ENCODE measurements at regions not wholly inside any gene's neighbourhood (a gene's known extent, or its start where the extent isn't known, plus 50 kb on each side); places are given as distances from the start of the nearest gene placed in this dataset.

DNA sequence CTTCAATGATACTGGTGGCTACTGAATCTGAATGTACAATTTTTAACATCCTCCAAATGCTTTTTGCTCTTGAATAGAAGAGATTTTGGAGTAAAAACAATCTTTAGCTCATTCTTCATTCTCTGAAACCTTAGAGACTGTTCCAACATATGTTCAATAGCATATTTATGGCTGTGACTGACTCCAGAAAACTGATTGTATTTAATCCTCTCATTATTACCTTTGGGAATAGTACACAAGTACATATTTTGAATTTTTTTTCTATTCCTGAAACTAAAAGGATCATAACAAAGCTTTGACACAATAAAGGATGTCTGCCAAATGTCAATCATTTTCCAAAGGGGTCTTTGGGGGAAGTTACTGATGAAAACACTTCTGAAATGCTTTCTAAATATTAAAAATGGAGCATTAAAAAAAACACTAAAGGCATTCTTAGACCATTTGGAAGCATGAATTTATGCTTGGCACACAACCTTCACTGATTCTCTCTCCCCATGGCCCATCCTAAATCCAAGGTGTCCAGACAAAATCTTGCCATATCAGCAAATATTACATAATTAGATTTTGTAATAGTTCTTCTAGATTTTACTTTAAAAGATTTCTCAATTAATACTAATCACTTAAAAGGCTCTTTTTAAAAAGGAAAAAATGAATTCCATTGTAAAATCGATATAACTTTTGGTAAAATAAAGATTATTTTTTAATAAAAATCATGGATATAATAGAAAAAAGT lies 936.8 kb downstream of the EPHA3 start:
- H3K4me3 ChIP-seq (IDR thresholded peaks at IDR 0.05; ENCODE audit: insufficient read depth, low read depth, low read length) = no peak overlapping the region
- no peak overlapping the region for H3K4me2 ChIP-seq
- H3K9ac ChIP-seq = no peak overlapping the region
- no peaks in the 10 kb centered on the region for H3K79me2 ChIP-seq (ENCODE audit: insufficient read depth, low read depth)
- H2AFZ ChIP-seq (ENCODE audit: low read depth) = no peak overlapping the region
- H3K27me3 ChIP-seq (ENCODE audit: insufficient read depth, low read depth) = no peaks in the 10 kb centered on the region
- no peak overlapping the region for H3K27ac ChIP-seq
- no peaks in the 10 kb centered on the region for H3K36me3 ChIP-seq (ENCODE audit: insufficient read depth)
- TF ChIP-seq, protein P1, sequence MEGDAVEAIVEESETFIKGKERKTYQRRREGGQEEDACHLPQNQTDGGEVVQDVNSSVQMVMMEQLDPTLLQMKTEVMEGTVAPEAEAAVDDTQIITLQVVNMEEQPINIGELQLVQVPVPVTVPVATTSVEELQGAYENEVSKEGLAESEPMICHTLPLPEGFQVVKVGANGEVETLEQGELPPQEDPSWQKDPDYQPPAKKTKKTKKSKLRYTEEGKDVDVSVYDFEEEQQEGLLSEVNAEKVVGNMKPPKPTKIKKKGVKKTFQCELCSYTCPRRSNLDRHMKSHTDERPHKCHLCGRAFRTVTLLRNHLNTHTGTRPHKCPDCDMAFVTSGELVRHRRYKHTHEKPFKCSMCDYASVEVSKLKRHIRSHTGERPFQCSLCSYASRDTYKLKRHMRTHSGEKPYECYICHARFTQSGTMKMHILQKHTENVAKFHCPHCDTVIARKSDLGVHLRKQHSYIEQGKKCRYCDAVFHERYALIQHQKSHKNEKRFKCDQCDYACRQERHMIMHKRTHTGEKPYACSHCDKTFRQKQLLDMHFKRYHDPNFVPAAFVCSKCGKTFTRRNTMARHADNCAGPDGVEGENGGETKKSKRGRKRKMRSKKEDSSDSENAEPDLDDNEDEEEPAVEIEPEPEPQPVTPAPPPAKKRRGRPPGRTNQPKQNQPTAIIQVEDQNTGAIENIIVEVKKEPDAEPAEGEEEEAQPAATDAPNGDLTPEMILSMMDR (conservative IDR thresholded peaks at IDR 0.05; ENCODE audit: low read depth, low read length) = no peak
- no peaks in the 10 kb centered on the region for H4K20me1 ChIP-seq (ENCODE audit: insufficient read depth)
- H3K4me1 ChIP-seq (ENCODE audit: low read depth, poor library complexity, severe bottlenecking) = peaks cover 7% of the 10 kb centered on the region

DNA sequence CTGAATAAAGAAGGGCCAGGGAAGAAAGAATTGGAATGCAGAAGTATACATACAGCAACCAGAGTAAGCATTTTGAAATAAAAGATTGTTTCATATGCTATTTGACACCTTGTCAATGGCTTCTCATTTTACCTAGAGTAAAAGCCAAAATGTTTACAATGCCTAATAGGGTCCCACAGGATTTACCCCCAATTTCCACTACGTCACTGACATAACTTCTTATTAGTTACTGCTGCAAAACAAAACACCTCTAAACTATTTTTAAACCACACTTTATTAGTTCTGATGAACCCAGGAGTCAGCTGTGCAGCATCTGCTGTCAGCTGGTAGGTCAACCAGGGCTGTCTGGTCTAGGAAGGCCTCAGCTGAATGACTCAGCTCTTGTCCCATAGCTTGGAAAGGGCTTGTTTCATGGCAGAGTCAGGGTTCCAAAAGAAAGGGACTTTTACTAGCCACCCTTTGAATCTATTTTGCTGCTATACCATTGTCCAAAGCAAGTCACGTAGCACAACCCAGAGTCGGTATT lies 945.1 kb downstream of the EPHA3 start:
- H4K20me1 ChIP-seq (ENCODE audit: insufficient read depth) = no peaks in the 10 kb centered on the region
- no peaks in the 10 kb centered on the region for H3K4me1 ChIP-seq (ENCODE audit: low read depth, poor library complexity, severe bottlenecking)
- TF ChIP-seq, protein P1 (conservative IDR thresholded peaks at IDR 0.05; ENCODE audit: low read depth, low read length) = no peak
- H2AFZ ChIP-seq (ENCODE audit: low read depth) = no peak overlapping the region
- no peak overlapping the region for H3K4me2 ChIP-seq
- H3K27me3 ChIP-seq (ENCODE audit: insufficient read depth, low read depth) = no peaks in the 10 kb centered on the region
- no peak overlapping the region for H3K27ac ChIP-seq
- H3K79me2 ChIP-seq (ENCODE audit: insufficient read depth, low read depth) = no peaks in the 10 kb centered on the region
- no peak overlapping the region for H3K9ac ChIP-seq
- no peak overlapping the region for H3K4me3 ChIP-seq (IDR thresholded peaks at IDR 0.05; ENCODE audit: insufficient read depth, low read depth, low read length)
- no peaks in the 10 kb centered on the region for H3K36me3 ChIP-seq (ENCODE audit: insufficient read depth)

DNA sequence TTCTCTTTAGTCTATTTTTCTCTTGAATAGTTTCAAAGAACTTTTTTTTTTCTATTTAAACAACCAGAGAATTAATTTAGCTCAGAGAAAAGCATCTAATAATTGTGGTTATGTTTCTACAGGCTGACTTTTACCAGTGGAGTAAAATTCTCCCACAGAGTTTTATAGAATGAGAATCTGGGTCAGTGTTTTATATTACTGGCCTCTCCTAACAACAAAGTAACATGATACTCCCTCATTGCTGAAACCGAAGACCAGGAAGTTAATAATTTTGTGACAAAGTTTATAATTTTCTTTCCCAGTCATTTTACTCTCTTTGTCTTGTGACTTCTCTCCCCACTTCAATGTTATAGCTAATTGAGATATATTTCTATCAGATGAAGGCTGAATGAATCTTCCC lies 946.9 kb downstream of the EPHA3 start:
- Histone ChIP-seq H3K27me3 (ENCODE audit: insufficient read depth, low read depth) (no peaks in the 10 kb centered on the region), H3K36me3 (ENCODE audit: insufficient read depth) (no peaks in the 10 kb centered on the region), H3K27ac (no peak overlapping the region), H4K20me1 (ENCODE audit: insufficient read depth) (no peaks in the 10 kb centered on the region), H3K79me2 (ENCODE audit: insufficient read depth, low read depth) (no peaks in the 10 kb centered on the region), H3K9ac (no peak overlapping the region), H3K4me2 (no peak overlapping the region), H3K4me1 (ENCODE audit: low read depth, poor library complexity, severe bottlenecking) (no peaks in the 10 kb centered on the region), H2AFZ (ENCODE audit: low read depth) (no peak overlapping the region), H3K4me3 (IDR thresholded peaks at IDR 0.05; ENCODE audit: insufficient read depth, low read depth, low read length) (no peak overlapping the region)
- TF ChIP-seq, protein P1 (conservative IDR thresholded peaks at IDR 0.05; ENCODE audit: low read depth, low read length) = no peak

DNA sequence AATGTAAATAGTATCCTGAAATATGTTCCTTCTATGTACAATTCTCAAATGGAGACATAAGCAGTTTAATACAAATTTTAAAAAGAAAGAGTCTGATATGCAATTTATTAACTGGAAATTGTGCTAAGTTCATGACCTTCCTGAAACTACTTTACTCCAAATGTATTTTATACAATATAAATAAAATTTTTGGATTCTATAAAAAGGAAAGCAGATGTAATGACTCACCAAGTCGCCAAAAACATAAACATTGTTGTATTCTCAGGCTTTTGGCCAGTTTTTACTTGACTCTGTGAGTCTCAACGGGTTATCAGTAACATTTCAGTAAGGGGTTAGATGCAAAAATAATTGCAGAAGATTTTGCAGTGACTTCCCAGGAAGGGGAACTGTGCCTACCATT lies 948.2 kb downstream of the EPHA3 start:
- Histone ChIP-seq H3K4me2 (no peak overlapping the region), H3K27me3 (ENCODE audit: insufficient read depth, low read depth) (no peaks in the 10 kb centered on the region), H3K4me1 (ENCODE audit: low read depth, poor library complexity, severe bottlenecking) (no peaks in the 10 kb centered on the region), H3K9ac (no peak overlapping the region), H3K4me3 (IDR thresholded peaks at IDR 0.05; ENCODE audit: insufficient read depth, low read depth, low read length) (no peak overlapping the region), H3K36me3 (ENCODE audit: insufficient read depth) (no peaks in the 10 kb centered on the region), H4K20me1 (ENCODE audit: insufficient read depth) (no peaks in the 10 kb centered on the region), H3K27ac (no peak overlapping the region), H2AFZ (ENCODE audit: low read depth) (no peak overlapping the region), H3K79me2 (ENCODE audit: insufficient read depth, low read depth) (no peaks in the 10 kb centered on the region)
- TF ChIP-seq, protein P1 (conservative IDR thresholded peaks at IDR 0.05; ENCODE audit: low read depth, low read length) = no peak

Data from KMS-11 (cell line).